Nephron progenitor cell (in vitro differentiated cells): ENCODE measurements at regions not wholly inside any gene's neighbourhood (a gene's known extent, or its start where the extent isn't known, plus 50 kb on each side); places are given as distances from the start of the nearest gene placed in this dataset.

Experiments
- DNase-seq: peaks from one replicate; pipeline ENCODE4 v3.0.0; 2021
- H3K27ac Mint-ChIP-seq: 2 replicates; pipeline ENCODE4 v1.8.0; 2021; ENCODE audit warnings: mild to moderate bottlenecking, moderate library complexity, mixed read lengths
- H3K27me3 Mint-ChIP-seq: 2 replicates; pipeline ENCODE4 v1.8.0; 2021; ENCODE audit warnings: mild to moderate bottlenecking, low read depth, mixed read lengths; ENCODE audit not compliant: poor library complexity
- H3K36me3 Mint-ChIP-seq: 2 replicates; pipeline ENCODE4 v1.8.0; 2021; ENCODE audit warnings: low read depth, mixed read lengths
- H3K4me1 Mint-ChIP-seq: 2 replicates; pipeline ENCODE4 v1.8.0; 2021; ENCODE audit warnings: mixed read lengths
- H3K4me3 Mint-ChIP-seq: 2 replicates; pipeline ENCODE4 v1.8.0; 2021; ENCODE audit warnings: mild to moderate bottlenecking, moderate library complexity, mixed read lengths
- H3K9me3 Mint-ChIP-seq: 2 replicates; pipeline ENCODE4 v1.8.0; 2021; ENCODE audit warnings: mild to moderate bottlenecking, moderate library complexity, mixed read lengths
- CTCF ChIP-seq: fragments of 200-600 bp; sonication (generic); IDR thresholded peaks from 2 replicates; pipeline ENCODE4 v1.5.0; 2021; ENCODE audit warnings: antibody characterized with exemption

- Mint-ChIP-seq H3K27me3 (peaks cover 11% of the 10 kb centered on the region), H3K27ac (no peak overlapping the region), H3K36me3 (no peaks in the 10 kb centered on the region), H3K4me3 (no peak overlapping the region), H3K4me1 (peaks cover 23% of the 10 kb centered on the region), H3K9me3 (peaks cover 3% of the 10 kb centered on the region)
- no peak for TF ChIP-seq CTCF
- DNase-seq = no peak
Observed at GRCh38 chr7:156109988-156110387, 297.7 kb upstream of the SHH start.

- Mint-ChIP-seq H3K4me1 (peaks cover 23% of the 10 kb centered on the region), H3K4me3 (no peak overlapping the region), H3K27ac (no peak overlapping the region), H3K36me3 (no peaks in the 10 kb centered on the region), H3K9me3 (peaks cover 3% of the 10 kb centered on the region), H3K27me3 (peaks cover 18% of the 10 kb centered on the region)
- TF ChIP-seq CTCF = no peak
- no peak for DNase-seq
Observed at GRCh38 chr7:156109076-156109475, 296.8 kb upstream of the SHH start.

GRCh38 chr7:156107957-156108356 lies 295.7 kb upstream of the SHH start:
- Mint-ChIP-seq H3K4me3 (no peak overlapping the region), H3K9me3 (peaks cover 3% of the 10 kb centered on the region), H3K27me3 (peaks cover 15% of the 10 kb centered on the region), H3K36me3 (no peaks in the 10 kb centered on the region), H3K27ac (no peak overlapping the region), H3K4me1 (peaks cover 14% of the 10 kb centered on the region)
- no peak for TF ChIP-seq CTCF
- DNase-seq = no peak

- Mint-ChIP-seq H3K27ac (no peak overlapping the region), H3K4me3 (no peak overlapping the region), H3K27me3 (peaks cover 8% of the 10 kb centered on the region), H3K4me1 (peaks cover 14% of the 10 kb centered on the region), H3K36me3 (no peaks in the 10 kb centered on the region), H3K9me3 (no peaks in the 10 kb centered on the region)
- no peak for DNase-seq
- no peak for TF ChIP-seq CTCF
Observed at GRCh38 chr7:156106107-156106426, 293.8 kb upstream of the SHH start.

GRCh38 chr7:156105337-156106106 lies 293.3 kb upstream of the SHH start:
- DNase-seq = no peak
- Mint-ChIP-seq H3K36me3 (no peaks in the 10 kb centered on the region), H3K27me3 (peaks cover 8% of the 10 kb centered on the region), H3K9me3 (no peaks in the 10 kb centered on the region), H3K27ac (no peak overlapping the region), H3K4me1 (peaks cover 14% of the 10 kb centered on the region), H3K4me3 (no peak overlapping the region)
- no peak for TF ChIP-seq CTCF
